Caki2 (cell line): ENCODE measurements at regions not wholly inside any gene's neighbourhood (a gene's known extent, or its start where the extent isn't known, plus 50 kb on each side); places are given as distances from the start of the nearest gene placed in this dataset.

ENCODE experiments used
- DNase-seq: peaks from one replicate; pipeline ENCODE4 v3.0.0-alpha.2; 2015; ENCODE audit warnings: low read depth
- in situ Hi-C: cut with HindIII; loops from 2 replicates; pipeline ENCODE4 v1.10.0; 2016; ENCODE audit warnings: low sequenced_read_pairs, low pct_unique_long_range_greater_than_20kb, mixed read lengths

- in situ Hi-C loops: no loop called here
- DNase-seq: no peak
These were observed 56.5 kb downstream of the DCAF8L1 start for GRCh38 chrX:27924718-27925117.

- DNase-seq: no peak
These were observed 57.0 kb downstream of the DCAF8L1 start for GRCh38 chrX:27924261-27924660.

GRCh38 chrX:27918799-27919198, 62.5 kb downstream of the DCAF8L1 start:
- DNase-seq: peak; percentile 2
- in situ Hi-C loops: no loop called here

More at GRCh38 chrX:27924261-27924660, 57.0 kb downstream of the DCAF8L1 start:
- in situ Hi-C loops: no loop called here

- in situ Hi-C loops: no loop called here
- no peak for DNase-seq
These were observed 63.3 kb downstream of the DCAF8L1 start for GRCh38 chrX:27917713-27918500.

GRCh38 chrX:27915617-27916016, 65.6 kb downstream of the DCAF8L1 start:
- in situ Hi-C loops: no loop called here
- DNase-seq: no peak

GRCh38 chrX:27910412-27910811, 70.8 kb downstream of the DCAF8L1 start:
- DNase-seq: no peak
- in situ Hi-C loops: no loop called here

GRCh38 chrX:27903960-27904359, 77.3 kb downstream of the DCAF8L1 start:
- no peak for DNase-seq
- in situ Hi-C loops: no loop called here

- no peak for DNase-seq
- in situ Hi-C loops: no loop called here
These were observed 86.1 kb downstream of the MAGEB10 start for GRCh38 chrX:27893871-27894270.

GRCh38 chrX:27893211-27893610, 85.4 kb downstream of the MAGEB10 start:
- no peak for DNase-seq
- in situ Hi-C loops: no loop called here

GRCh38 chrX:27890611-27891010, 82.8 kb downstream of the MAGEB10 start:
- peak; percentile 16 for DNase-seq
- in situ Hi-C loops: no loop called here

GRCh38 chrX:27889878-27890277, 82.1 kb downstream of the MAGEB10 start:
- DNase-seq: no peak
- in situ Hi-C loops: no loop called here

- in situ Hi-C loops: no loop called here
- no peak for DNase-seq
These were observed 76.9 kb downstream of the MAGEB10 start for GRCh38 chrX:27884654-27885053.

- in situ Hi-C loops: no loop called here
- no peak for DNase-seq
These were observed 75.8 kb downstream of the MAGEB10 start for GRCh38 chrX:27883468-27884092.

- in situ Hi-C loops: no loop called here
These were observed 74.9 kb downstream of the MAGEB10 start for GRCh38 chrX:27882695-27883094.

GRCh38 chrX:27878862-27879261, 71.1 kb downstream of the MAGEB10 start:
- in situ Hi-C loops: no loop called here
- DNase-seq: no peak

More at GRCh38 chrX:27882695-27883094, 74.9 kb downstream of the MAGEB10 start:
- DNase-seq: no peak
